ENCODE measurements at regions not wholly inside any gene's neighbourhood (a gene's known extent, or its start where the extent isn't known, plus 50 kb on each side); places are given as distances from the start of the nearest gene placed in this dataset.

GRCh38 chr12:89845366-89845765, 136.7 kb upstream of the ATP2B1 start:
- no peak for TF ChIP-seq CTCF (IDR thresholded peaks at IDR 0.05)

- TF ChIP-seq CTCF (IDR thresholded peaks at IDR 0.05) = no peak
Measured at GRCh38 chr12:89844539-89844938, 135.9 kb upstream of the ATP2B1 start.

- no peak for TF ChIP-seq CTCF (IDR thresholded peaks at IDR 0.05)
Measured at GRCh38 chr12:89840162-89840922, 131.7 kb upstream of the ATP2B1 start.

- no peak for TF ChIP-seq CTCF (IDR thresholded peaks at IDR 0.05)
Measured at GRCh38 chr12:89839444-89839843, 130.8 kb upstream of the ATP2B1 start.

- no peak for TF ChIP-seq CTCF (IDR thresholded peaks at IDR 0.05)
Measured at GRCh38 chr12:89838833-89839232, 130.2 kb upstream of the ATP2B1 start.

- no peak for TF ChIP-seq CTCF (IDR thresholded peaks at IDR 0.05)
Measured at GRCh38 chr12:89836026-89836425, 127.4 kb upstream of the ATP2B1 start.

- no peak for TF ChIP-seq CTCF (IDR thresholded peaks at IDR 0.05)
Measured at GRCh38 chr12:89834676-89835075, 126.0 kb upstream of the ATP2B1 start.

Measured in LNCAP (cell line).